CD8-positive, alpha-beta memory T cell (primary cell): ENCODE measurements at regions not wholly inside any gene's neighbourhood (a gene's known extent, or its start where the extent isn't known, plus 50 kb on each side); places are given as distances from the start of the nearest gene placed in this dataset.

Experiments
- CTCF ChIA-PET: fragments of 350-600 bp; sonication (Branson Sonifier 250); formaldehyde crosslinking; loops from one replicate; lab custom pipeline; 2021; ENCODE audit warnings: antibody characterized with exemption; lab: Charles Lee
- POLR2A ChIA-PET: fragments of 350-600 bp; sonication (Branson Sonifier 250); formaldehyde crosslinking; loops from one replicate; lab custom pipeline; 2021; ENCODE audit warnings: antibody characterized with exemption; lab: Charles Lee
- DNase-seq, 5 donors: peaks; one replicate each; pipeline versions ENCODE4 v3.0.0 to v3.0.0-alpha.2; 2020 to 2022; ENCODE audit warnings: mixed read lengths in 1 of 5
- H3K27ac ChIP-seq: one replicate; pipeline ENCODE4 v1.7.0; 2013; ENCODE audit warnings: low read depth, mild to moderate bottlenecking, low read length, moderate library complexity
- H3K27me3 ChIP-seq: 2 replicates; pipeline ENCODE4 v1.7.0; 2013; ENCODE audit warnings: low read length, mild to moderate bottlenecking; ENCODE audit not compliant: insufficient read depth, poor library complexity, severe bottlenecking
- H3K36me3 ChIP-seq: 2 replicates; pipeline ENCODE4 v1.7.0; 2013; ENCODE audit warnings: mild to moderate bottlenecking, low read length, moderate library complexity; ENCODE audit not compliant: insufficient read depth
- H3K4me1 ChIP-seq: 2 replicates; pipeline ENCODE4 v1.7.0; 2013; ENCODE audit warnings: mild to moderate bottlenecking, low read length, moderate library complexity; ENCODE audit not compliant: insufficient read depth
- H3K4me3 ChIP-seq: 2 replicates; pipeline ENCODE4 v1.7.0; 2013; ENCODE audit warnings: mild to moderate bottlenecking, low read length
- H3K9me3 ChIP-seq: 2 replicates; pipeline ENCODE4 v1.7.0; 2013; ENCODE audit warnings: mild to moderate bottlenecking, low read length
- H3K27ac Mint-ChIP-seq, 8 donors: one replicate each; pipeline ENCODE4 v1.8.0; 2020 to 2021; ENCODE audit warnings: mixed read lengths in 8 of 8, mild to moderate bottlenecking in 6 of 8, inconsistent platforms in 3 of 8, moderate library complexity in 3 of 8
- H3K27me3 Mint-ChIP-seq, 2 donors: one replicate each; pipeline ENCODE4 v1.8.0; 2020 to 2021; ENCODE audit warnings: mixed read lengths in 2 of 2, mild to moderate bottlenecking in 1 of 2, moderate library complexity in 1 of 2
- H3K36me3 Mint-ChIP-seq, 3 donors: one replicate each; pipeline ENCODE4 v1.8.0; 2020 to 2021; ENCODE audit warnings: mixed read lengths in 3 of 3, inconsistent platforms in 1 of 3, mild to moderate bottlenecking in 1 of 3
- H3K4me1 Mint-ChIP-seq, 3 donors: one replicate each; pipeline ENCODE4 v1.8.0; 2020 to 2021; ENCODE audit warnings: mixed read lengths in 3 of 3, inconsistent platforms in 1 of 3, mild to moderate bottlenecking in 1 of 3
- H3K4me3 Mint-ChIP-seq, 7 donors: one replicate each; pipeline ENCODE4 v1.8.0; 2020 to 2021; ENCODE audit warnings: mixed read lengths in 7 of 7, mild to moderate bottlenecking in 6 of 7, moderate library complexity in 4 of 7, inconsistent platforms in 2 of 7
- H3K9me3 Mint-ChIP-seq, 5 donors: one replicate each; pipeline ENCODE4 v1.8.0; 2020 to 2022; ENCODE audit warnings: mixed read lengths in 5 of 5, mild to moderate bottlenecking in 3 of 5, moderate library complexity in 2 of 5, inconsistent platforms in 1 of 5

DNA sequence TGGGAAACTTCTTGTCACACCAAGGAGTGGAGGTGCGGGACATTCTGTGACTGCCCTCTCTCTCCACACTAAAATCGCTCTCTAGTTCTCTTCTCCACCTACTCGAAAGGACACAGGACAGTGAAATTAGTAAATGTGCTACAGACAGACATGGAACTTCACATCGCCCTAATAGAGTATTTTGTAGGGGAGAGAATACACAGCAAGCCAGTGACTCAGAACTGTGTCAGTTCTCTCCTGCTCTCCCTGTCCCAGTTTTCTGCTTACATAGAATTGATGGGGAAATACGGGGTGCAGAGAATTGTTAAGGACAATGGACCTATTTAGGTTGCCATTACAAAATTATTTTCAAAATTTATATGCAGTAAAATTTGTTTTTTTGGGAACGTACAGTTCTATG, 159.6 kb upstream of the GADL1 start:
- Histone ChIP-seq H3K36me3 (no peaks in the 10 kb centered on the region), H3K27ac (no peak overlapping the region), H3K4me3 (no peak overlapping the region), H3K4me1 (no peaks in the 10 kb centered on the region), H3K27me3 (no peaks in the 10 kb centered on the region), H3K9me3 (no peaks in the 10 kb centered on the region)
- H3K9me3 Mint-ChIP-seq, result peaks cover 4 to 20% (median 12%) of the 10 kb centered on the region in 5 donors
- H3K36me3 Mint-ChIP-seq, result peaks cover 0 to 10% (median 1%) of the 10 kb centered on the region in 3 donors
- H3K4me3 Mint-ChIP-seq, result no peak overlapping the region
- no peaks in the 10 kb centered on the region for H3K4me1 Mint-ChIP-seq
- ChIA-PET CTCF (no interaction called here), POLR2A (no interaction called here)
- DNase-seq, result no peak
- peaks cover 2 to 3% of the 10 kb centered on the region in 2 donors for H3K27me3 Mint-ChIP-seq
- H3K27ac Mint-ChIP-seq, result no peak overlapping the region

DNA sequence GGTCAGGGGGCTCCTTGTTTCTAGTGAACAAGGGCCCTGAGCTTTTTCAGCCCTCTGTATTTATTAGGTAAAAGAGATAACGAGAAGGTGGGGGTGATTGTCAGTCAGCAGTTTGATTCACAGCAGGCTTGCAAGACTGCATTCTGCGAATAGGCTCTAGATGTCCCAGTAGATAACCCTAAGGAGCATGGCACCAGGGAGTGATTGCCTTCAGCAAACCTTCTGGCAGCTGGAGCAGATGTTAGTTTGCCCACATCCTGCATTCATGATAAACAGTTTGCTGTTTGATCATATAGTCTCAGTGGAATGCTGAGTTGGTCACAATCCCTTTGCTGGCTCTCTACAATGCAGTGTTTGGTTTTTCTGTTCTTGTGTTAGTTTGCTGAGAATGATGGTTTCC, 161.3 kb upstream of the GADL1 start:
- no peaks in the 10 kb centered on the region for H3K27me3 ChIP-seq
- Mint-ChIP-seq H3K9me3 (peaks cover 10 to 26% (median 22%) of the 10 kb centered on the region in 5 donors), H3K4me3 (no peak overlapping the region), H3K4me1 (no peaks in the 10 kb centered on the region), H3K36me3 (peaks cover 0 to 20% (median 3%) of the 10 kb centered on the region in 3 donors), H3K27me3 (peaks cover 2 to 6% of the 10 kb centered on the region in 2 donors), H3K27ac (no peak overlapping the region)
- H3K4me3 ChIP-seq, result no peak overlapping the region
- no peak overlapping the region for H3K27ac ChIP-seq
- DNase-seq, result no peak
- CTCF ChIA-PET, result no interaction called here
- H3K36me3 ChIP-seq, result no peaks in the 10 kb centered on the region
- H3K4me1 ChIP-seq, result no peaks in the 10 kb centered on the region
- POLR2A ChIA-PET, result no interaction called here
- H3K9me3 ChIP-seq, result no peaks in the 10 kb centered on the region

DNA sequence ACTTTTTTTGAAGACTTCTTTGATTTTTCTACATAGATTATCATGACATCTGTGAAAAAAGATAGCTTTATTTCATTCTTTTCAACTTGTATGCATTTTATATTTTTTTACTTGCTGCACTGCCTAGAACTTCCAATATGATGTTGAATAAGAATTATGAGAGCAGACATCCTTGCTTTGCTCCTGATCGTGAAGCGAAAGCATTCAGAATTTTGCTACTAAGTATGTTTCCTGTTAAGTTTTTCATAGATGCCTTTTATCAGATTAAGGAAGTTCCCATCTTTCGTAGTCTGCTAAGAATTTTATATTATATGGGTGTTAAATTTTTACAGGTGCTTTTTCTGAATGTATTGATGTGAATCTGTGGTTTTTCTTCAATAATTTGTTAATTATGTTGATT, 163.4 kb upstream of the GADL1 start:
- Mint-ChIP-seq H3K4me3 (no peak overlapping the region), H3K9me3 (peaks cover 10 to 24% (median 12%) of the 10 kb centered on the region in 5 donors), H3K27ac (no peak overlapping the region), H3K27me3 (peaks cover 2 to 3% of the 10 kb centered on the region in 2 donors), H3K36me3 (peaks cover 0 to 24% (median 3%) of the 10 kb centered on the region in 3 donors), H3K4me1 (no peaks in the 10 kb centered on the region)
- Histone ChIP-seq H3K4me3 (no peak overlapping the region), H3K27me3 (no peaks in the 10 kb centered on the region), H3K4me1 (no peaks in the 10 kb centered on the region), H3K27ac (no peak overlapping the region), H3K9me3 (no peaks in the 10 kb centered on the region), H3K36me3 (no peaks in the 10 kb centered on the region)
- ChIA-PET CTCF (no interaction called here), POLR2A (no interaction called here)
- no peak for DNase-seq

DNA sequence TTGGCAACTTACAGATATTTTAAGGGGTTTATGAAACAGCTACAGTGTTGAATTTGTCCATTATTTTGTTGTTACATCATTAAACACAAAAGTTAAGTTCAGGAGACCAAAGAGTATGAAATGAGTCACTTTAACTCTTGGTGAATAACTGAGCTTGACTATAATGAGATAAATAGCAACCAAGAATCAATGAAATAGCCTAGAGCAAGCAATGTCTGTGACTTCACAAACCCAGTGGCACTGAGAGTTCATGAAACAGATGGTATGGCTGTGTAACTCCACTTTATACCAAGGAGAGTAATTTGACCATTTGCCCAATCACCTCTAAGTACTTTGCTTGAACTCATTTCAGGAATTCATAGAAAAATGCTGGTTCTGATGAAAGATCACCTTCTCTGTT, 169.6 kb upstream of the GADL1 start:
- H3K27me3 Mint-ChIP-seq, result peaks cover 0 to 3% of the 10 kb centered on the region in 2 donors
- peaks cover 5 to 17% (median 6%) of the 10 kb centered on the region in 5 donors for H3K9me3 Mint-ChIP-seq
- no peak for DNase-seq
- H3K36me3 Mint-ChIP-seq, result peaks cover 0 to 21% (median 1%) of the 10 kb centered on the region in 3 donors
- H3K27ac Mint-ChIP-seq, result no peak overlapping the region
- H3K27me3 ChIP-seq, result no peaks in the 10 kb centered on the region
- no peaks in the 10 kb centered on the region for H3K9me3 ChIP-seq
- no peaks in the 10 kb centered on the region for H3K4me1 Mint-ChIP-seq
- H3K27ac ChIP-seq, result no peak overlapping the region
- ChIA-PET POLR2A (no interaction called here), CTCF (no interaction called here)
- no peaks in the 10 kb centered on the region for H3K4me1 ChIP-seq
- H3K4me3 Mint-ChIP-seq, result no peak overlapping the region
- no peaks in the 10 kb centered on the region for H3K36me3 ChIP-seq
- H3K4me3 ChIP-seq, result no peak overlapping the region

DNA sequence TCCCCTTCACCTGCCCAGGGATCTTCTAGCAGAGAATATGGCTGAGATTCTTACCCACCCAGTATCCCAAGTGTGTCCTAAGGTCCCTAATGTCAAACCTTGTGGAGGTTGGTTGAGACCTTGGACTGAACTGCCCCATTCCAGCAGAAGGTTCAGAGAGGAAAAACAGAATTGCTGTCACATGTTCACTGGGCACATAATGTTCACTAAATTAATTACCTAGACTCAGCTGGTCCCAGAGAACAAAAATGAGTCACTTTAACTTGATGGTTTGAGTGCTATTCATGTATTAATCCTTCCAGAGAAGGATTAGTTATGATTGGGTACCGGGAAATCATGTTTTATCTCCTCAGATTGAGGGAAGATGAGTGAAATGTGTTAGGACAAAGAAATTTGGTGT, 171.3 kb upstream of the GADL1 start:
- Mint-ChIP-seq H3K36me3 (peaks cover 0 to 11% (median 2%) of the 10 kb centered on the region in 3 donors), H3K4me3 (no peak overlapping the region), H3K27me3 (peaks cover 0 to 2% of the 10 kb centered on the region in 2 donors), H3K4me1 (no peaks in the 10 kb centered on the region), H3K9me3 (peaks cover 0 to 5% (median 0%) of the 10 kb centered on the region in 5 donors), H3K27ac (no peak overlapping the region)
- H3K9me3 ChIP-seq, result no peaks in the 10 kb centered on the region
- no peak overlapping the region for H3K4me3 ChIP-seq
- H3K27ac ChIP-seq, result no peak overlapping the region
- H3K27me3 ChIP-seq, result no peaks in the 10 kb centered on the region
- CTCF ChIA-PET, result no interaction called here
- H3K4me1 ChIP-seq, result no peaks in the 10 kb centered on the region
- POLR2A ChIA-PET, result no interaction called here
- DNase-seq, result no peak
- no peaks in the 10 kb centered on the region for H3K36me3 ChIP-seq

DNA sequence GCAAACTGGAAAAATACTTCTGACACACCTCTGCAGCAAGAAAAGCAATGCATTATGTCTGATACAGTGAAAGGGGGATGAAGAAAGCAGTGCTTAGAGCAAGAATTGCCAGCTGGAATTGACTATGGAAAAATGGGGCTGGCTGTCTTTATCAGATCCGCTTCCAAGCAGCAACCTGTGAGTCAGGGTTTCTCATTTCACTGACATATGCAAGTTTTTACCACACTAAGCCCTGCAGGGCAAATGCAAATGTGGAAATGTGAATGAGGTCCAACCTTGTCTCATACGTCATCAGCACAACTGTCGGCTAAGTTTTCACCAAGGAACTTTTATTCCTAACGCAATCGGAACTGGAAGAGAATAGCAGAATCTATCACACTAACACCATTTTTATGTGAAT, 172.5 kb upstream of the GADL1 start:
- CTCF ChIA-PET, result no interaction called here
- Histone ChIP-seq H3K9me3 (no peaks in the 10 kb centered on the region), H3K4me3 (no peak overlapping the region), H3K27me3 (no peaks in the 10 kb centered on the region), H3K36me3 (no peaks in the 10 kb centered on the region), H3K4me1 (no peaks in the 10 kb centered on the region), H3K27ac (no peak overlapping the region)
- H3K4me3 Mint-ChIP-seq, result no peak overlapping the region
- H3K27me3 Mint-ChIP-seq, result peaks cover 0 to 2% of the 10 kb centered on the region in 2 donors
- POLR2A ChIA-PET, result no interaction called here
- no peak overlapping the region for H3K27ac Mint-ChIP-seq
- H3K36me3 Mint-ChIP-seq, result peaks cover 0 to 9% (median 4%) of the 10 kb centered on the region in 3 donors
- no peaks in the 10 kb centered on the region for H3K4me1 Mint-ChIP-seq
- no peak for DNase-seq
- H3K9me3 Mint-ChIP-seq, result peaks cover 0 to 5% (median under 1%) of the 10 kb centered on the region in 5 donors

- DNase-seq, result no peak
- H3K27ac ChIP-seq, result no peak overlapping the region
- Mint-ChIP-seq H3K9me3 (peaks cover 0 to 6% (median 4%) of the 10 kb centered on the region in 5 donors), H3K27ac (no peak overlapping the region), H3K27me3 (no peaks in the 10 kb centered on the region), H3K36me3 (peaks cover 0 to 12% (median 2%) of the 10 kb centered on the region in 3 donors), H3K4me1 (peaks cover 0 to 6% (median 0%) of the 10 kb centered on the region in 3 donors), H3K4me3 (no peak overlapping the region)
- CTCF ChIA-PET, result interaction anchor here (1.2 kb wide), 1 partner anchor 12 kb away, joined by 3 read pairs; no protein-coding TSS in a partner anchor
- no peaks in the 10 kb centered on the region for H3K9me3 ChIP-seq
- POLR2A ChIA-PET, result no interaction called here
- no peaks in the 10 kb centered on the region for H3K27me3 ChIP-seq
- H3K36me3 ChIP-seq, result no peaks in the 10 kb centered on the region
- no peaks in the 10 kb centered on the region for H3K4me1 ChIP-seq
- no peak overlapping the region for H3K4me3 ChIP-seq
Measured at GRCh38 chr3:31075471-31075870, 181.0 kb upstream of the GADL1 start.

DNA sequence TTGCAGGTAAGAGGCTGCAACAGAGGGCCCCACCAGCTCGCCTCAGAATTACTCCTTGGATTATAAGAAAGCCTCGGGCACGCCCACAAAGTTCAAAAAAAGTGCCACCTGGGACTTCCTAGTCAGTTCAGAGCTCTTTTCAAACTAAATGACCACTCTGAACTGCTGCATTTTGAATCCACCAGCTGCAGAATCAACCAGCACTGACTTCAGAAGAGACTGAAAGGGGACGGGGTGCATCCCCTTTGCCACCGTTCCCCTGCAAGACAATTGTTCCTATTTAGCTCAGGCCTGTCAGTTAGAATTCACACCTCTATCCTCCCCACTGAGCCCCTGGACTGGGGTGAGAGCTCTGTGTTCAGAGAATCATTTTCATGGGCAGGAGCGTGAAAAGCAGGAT, 181.4 kb upstream of the GADL1 start:
- POLR2A ChIA-PET, result no interaction called here
- Mint-ChIP-seq H3K27ac (no peak overlapping the region), H3K9me3 (peaks cover 0 to 6% (median 4%) of the 10 kb centered on the region in 5 donors), H3K4me3 (no peak overlapping the region), H3K27me3 (no peaks in the 10 kb centered on the region), H3K36me3 (peaks cover 0 to 12% (median 2%) of the 10 kb centered on the region in 3 donors), H3K4me1 (peaks cover 0 to 6% (median 0%) of the 10 kb centered on the region in 3 donors)
- no peak for DNase-seq
- no peaks in the 10 kb centered on the region for H3K4me1 ChIP-seq
- H3K36me3 ChIP-seq, result no peaks in the 10 kb centered on the region
- no peak overlapping the region for H3K27ac ChIP-seq
- no peak overlapping the region for H3K4me3 ChIP-seq
- H3K27me3 ChIP-seq, result no peaks in the 10 kb centered on the region
- CTCF ChIA-PET, result interaction anchor here (1.2 kb wide), 1 partner anchor 11 kb away, joined by 3 read pairs; no protein-coding TSS in a partner anchor
- H3K9me3 ChIP-seq, result no peaks in the 10 kb centered on the region
